SK-N-SH (cell line): ENCODE measurements at regions not wholly inside any gene's neighbourhood (a gene's known extent, or its start where the extent isn't known, plus 50 kb on each side); places are given as distances from the start of the nearest gene placed in this dataset.

Experiments
- CHD2 ChIP-seq: fragments of 150-350 bp; IDR thresholded peaks from 2 replicates; pipeline ENCODE4 v1.6.1; 2018; ENCODE audit warnings: low read length; ENCODE audit not compliant: partially characterized antibody
- CTCF ChIP-seq: fragments of 200-600 bp; sonication (generic); IDR thresholded peaks from 2 replicates; pipeline ENCODE4 v1.6.1; 2017; ENCODE audit warnings: antibody characterized with exemption, mild to moderate bottlenecking, moderate library complexity
- EP300 ChIP-seq, 2 experiments: IDR thresholded peaks; 2 replicates each; pipeline versions ENCODE4 v1.4.0 to v1.6.1; 2012; ENCODE audit warnings: borderline replicate concordance in 1 of 2, low read depth in 1 of 2, low read length in 1 of 2
- EZH2phosphoT487 ChIP-seq: fragments of 200-600 bp; sonication (generic); IDR thresholded peaks from 2 replicates; pipeline ENCODE4 v1.6.1; 2017; ENCODE audit warnings: low read depth, mixed run types, mild to moderate bottlenecking, antibody characterized with exemption, moderate library complexity, borderline replicate concordance
- NFIC ChIP-seq: IDR thresholded peaks from 2 replicates; pipeline ENCODE4 v1.4.0; 2012; ENCODE audit warnings: borderline replicate concordance
- REST ChIP-seq: IDR thresholded peaks from 2 replicates; pipeline ENCODE4 v1.6.1; 2012; ENCODE audit warnings: mild to moderate bottlenecking, low read depth, low read length, moderate library complexity
- SMC3 ChIP-seq: IDR thresholded peaks from 2 replicates; pipeline ENCODE4 v1.6.1; 2012; ENCODE audit warnings: low read depth, low read length, improper control_type of control experiment

GRCh38 chr11:106395716-106396349 is 318.4 kb downstream of the AASDHPPT start:
- TF ChIP-seq CTCF = no peak
- no peak for TF ChIP-seq REST
- TF ChIP-seq NFIC = no peak
- no peak for TF ChIP-seq CHD2
- TF ChIP-seq EZH2phosphoT487 = no peak
- no peak for TF ChIP-seq SMC3
- no peak for TF ChIP-seq EP300 (IDR thresholded peaks at IDR 0.05; ENCODE audit: borderline replicate concordance in 1 of 2, low read depth in 1 of 2, low read length in 1 of 2)
